GM08714 (cell line): ENCODE measurements at regions not wholly inside any gene's neighbourhood (a gene's known extent, or its start where the extent isn't known, plus 50 kb on each side); places are given as distances from the start of the nearest gene placed in this dataset.

Source experiments
- H3K4me3 ChIP-seq: fragments of 200-500 bp; sonication (Bioruptor generic); 2 replicates; pipeline ENCODE4 v1.5.1; 2014; ENCODE audit warnings: mild to moderate bottlenecking, low read length, inconsistent platforms
- ZNF274 ChIP-seq: IDR thresholded peaks from 2 replicates; pipeline ENCODE4 v1.6.1; 2012; ENCODE audit warnings: mild to moderate bottlenecking, low read depth, low read length

- H3K4me3 ChIP-seq = no peak overlapping the region
- TF ChIP-seq ZNF274 = no peak
Observed at GRCh38 chrX:5536261-5536660, 692.4 kb downstream of the NLGN4X start.

GRCh38 chrX:5528057-5528456, 700.6 kb downstream of the NLGN4X start:
- H3K4me3 ChIP-seq = no peak overlapping the region
- TF ChIP-seq ZNF274 = no peak

- TF ChIP-seq ZNF274 = no peak
- H3K4me3 ChIP-seq = no peak overlapping the region
Observed at GRCh38 chrX:5526191-5526590, 702.5 kb downstream of the NLGN4X start.

GRCh38 chrX:5490786-5491563, 737.7 kb downstream of the NLGN4X start:
- no peak overlapping the region for H3K4me3 ChIP-seq
- TF ChIP-seq ZNF274 = no peak

GRCh38 chrX:5474282-5474681, 754.4 kb downstream of the NLGN4X start:
- H3K4me3 ChIP-seq = no peak overlapping the region
- TF ChIP-seq ZNF274 = no peak

- no peak for TF ChIP-seq ZNF274
- no peak overlapping the region for H3K4me3 ChIP-seq
Observed at GRCh38 chrX:5458300-5458842, 770.3 kb downstream of the NLGN4X start.

- no peak for TF ChIP-seq ZNF274
- H3K4me3 ChIP-seq = no peak overlapping the region
Observed at GRCh38 chrX:5449323-5449722, 779.3 kb downstream of the NLGN4X start.

GRCh38 chrX:5431823-5432222, 796.8 kb downstream of the NLGN4X start:
- no peak overlapping the region for H3K4me3 ChIP-seq
- TF ChIP-seq ZNF274 = no peak

GRCh38 chrX:5425119-5425518, 803.5 kb downstream of the NLGN4X start:
- no peak overlapping the region for H3K4me3 ChIP-seq
- TF ChIP-seq ZNF274 = no peak

- TF ChIP-seq ZNF274 = no peak
- H3K4me3 ChIP-seq = no peak overlapping the region
Observed at GRCh38 chrX:5417381-5417780, 811.3 kb downstream of the NLGN4X start.

GRCh38 chrX:5415738-5416137, 812.9 kb downstream of the NLGN4X start:
- H3K4me3 ChIP-seq = no peak overlapping the region
- TF ChIP-seq ZNF274 = no peak

GRCh38 chrX:5409106-5409505, 819.6 kb downstream of the NLGN4X start:
- TF ChIP-seq ZNF274 = no peak
- no peak overlapping the region for H3K4me3 ChIP-seq

- no peak for TF ChIP-seq ZNF274
- no peak overlapping the region for H3K4me3 ChIP-seq
Observed at GRCh38 chrX:5402461-5402860, 826.2 kb downstream of the NLGN4X start.

- TF ChIP-seq ZNF274 = no peak
- no peak overlapping the region for H3K4me3 ChIP-seq
Observed at GRCh38 chrX:5399403-5399802, 829.3 kb downstream of the NLGN4X start.

GRCh38 chrX:5397409-5397808, 831.3 kb downstream of the NLGN4X start:
- no peak for TF ChIP-seq ZNF274

GRCh38 chrX:5390376-5390775, 838.3 kb downstream of the NLGN4X start:
- no peak for TF ChIP-seq ZNF274
- H3K4me3 ChIP-seq = no peak overlapping the region

More at GRCh38 chrX:5397409-5397808, 831.3 kb downstream of the NLGN4X start:
- no peak overlapping the region for H3K4me3 ChIP-seq

GRCh38 chrX:5388087-5388486, 840.6 kb downstream of the NLGN4X start:
- no peak for TF ChIP-seq ZNF274
- H3K4me3 ChIP-seq = no peak overlapping the region
